HL-60 (cell line): ENCODE measurements at regions not wholly inside any gene's neighbourhood (a gene's known extent, or its start where the extent isn't known, plus 50 kb on each side); places are given as distances from the start of the nearest gene placed in this dataset.

Experiments used
- DNase-seq, 2 experiments: peaks; one replicate each; pipeline ENCODE4 v3.0.0-alpha.2; 2010 to 2020; ENCODE audit warnings: low read depth in 1 of 2, low spot score in 1 of 2
- H3K27ac ChIP-seq: fragments of 250-450 bp; sonication (Bioruptor Pico); replicated peaks from 2 replicates; pipeline ENCODE4 v1.5.1; 2020; ENCODE audit warnings: mild to moderate bottlenecking, moderate library complexity
- H3K27me3 ChIP-seq: fragments of 250-450 bp; sonication (Bioruptor Pico); 2 replicates; pipeline ENCODE4 v1.5.1; 2021; ENCODE audit warnings: mild to moderate bottlenecking, moderate library complexity; ENCODE audit not compliant: insufficient read depth, poor library complexity, severe bottlenecking
- H3K4me3 ChIP-seq: replicated peaks from 2 replicates; pipeline ENCODE4 v1.5.1; 2011; ENCODE audit warnings: mild to moderate bottlenecking, control low read depth, low read length; ENCODE audit not compliant: insufficient read depth
- GABPA ChIP-seq: IDR thresholded peaks from 2 replicates; pipeline ENCODE4 v1.6.1; 2012; ENCODE audit warnings: low read depth
- POLR2AphosphoS5 ChIP-seq: IDR thresholded peaks from 2 replicates; pipeline ENCODE4 v1.6.1; 2012; ENCODE audit warnings: low read depth
- SPI1 ChIP-seq: IDR thresholded peaks from 2 replicates; pipeline ENCODE4 v1.6.1; 2012; ENCODE audit warnings: low read depth, mild to moderate bottlenecking, borderline replicate concordance
- TF ChIP-seq, protein P1 (sequence below): IDR thresholded peaks from 2 replicates; pipeline ENCODE4 v1.6.1; 2012; ENCODE audit warnings: low read depth; ENCODE audit not compliant: insufficient replicate concordance
- TF ChIP-seq, protein P2 (sequence below): IDR thresholded peaks from one replicate; pipeline ENCODE4 v1.5.1; 2011; ENCODE audit warnings: low read length, control low read depth, inconsistent platforms; ENCODE audit not compliant: insufficient read depth

DNA sequence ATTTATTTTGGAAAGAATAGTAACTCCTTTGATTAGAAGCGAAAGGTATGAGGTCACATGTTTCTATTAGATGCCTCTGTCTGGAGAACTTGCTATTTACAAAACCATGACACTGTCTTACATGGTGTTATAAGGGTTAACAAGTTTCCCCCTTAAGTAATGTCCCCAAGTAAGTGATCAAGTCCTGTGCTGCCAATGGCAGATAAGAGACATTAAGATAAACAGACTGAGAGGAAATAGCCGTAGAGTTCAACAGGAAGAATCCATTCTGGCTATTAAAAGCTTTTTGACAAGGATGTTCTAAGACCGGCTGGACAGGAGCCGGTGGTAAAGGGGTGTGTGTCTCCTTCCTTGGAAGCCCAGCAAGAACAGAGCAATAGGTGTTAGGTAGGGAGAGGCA lies 257.5 kb downstream of the GADD45G start:
- H3K27me3 ChIP-seq, result peaks cover 3% of the 10 kb centered on the region
- H3K27ac ChIP-seq, result no peak overlapping the region
- TF ChIP-seq POLR2AphosphoS5 (no peak), SPI1 (no peak), GABPA (no peak)
- TF ChIP-seq, protein P1, sequence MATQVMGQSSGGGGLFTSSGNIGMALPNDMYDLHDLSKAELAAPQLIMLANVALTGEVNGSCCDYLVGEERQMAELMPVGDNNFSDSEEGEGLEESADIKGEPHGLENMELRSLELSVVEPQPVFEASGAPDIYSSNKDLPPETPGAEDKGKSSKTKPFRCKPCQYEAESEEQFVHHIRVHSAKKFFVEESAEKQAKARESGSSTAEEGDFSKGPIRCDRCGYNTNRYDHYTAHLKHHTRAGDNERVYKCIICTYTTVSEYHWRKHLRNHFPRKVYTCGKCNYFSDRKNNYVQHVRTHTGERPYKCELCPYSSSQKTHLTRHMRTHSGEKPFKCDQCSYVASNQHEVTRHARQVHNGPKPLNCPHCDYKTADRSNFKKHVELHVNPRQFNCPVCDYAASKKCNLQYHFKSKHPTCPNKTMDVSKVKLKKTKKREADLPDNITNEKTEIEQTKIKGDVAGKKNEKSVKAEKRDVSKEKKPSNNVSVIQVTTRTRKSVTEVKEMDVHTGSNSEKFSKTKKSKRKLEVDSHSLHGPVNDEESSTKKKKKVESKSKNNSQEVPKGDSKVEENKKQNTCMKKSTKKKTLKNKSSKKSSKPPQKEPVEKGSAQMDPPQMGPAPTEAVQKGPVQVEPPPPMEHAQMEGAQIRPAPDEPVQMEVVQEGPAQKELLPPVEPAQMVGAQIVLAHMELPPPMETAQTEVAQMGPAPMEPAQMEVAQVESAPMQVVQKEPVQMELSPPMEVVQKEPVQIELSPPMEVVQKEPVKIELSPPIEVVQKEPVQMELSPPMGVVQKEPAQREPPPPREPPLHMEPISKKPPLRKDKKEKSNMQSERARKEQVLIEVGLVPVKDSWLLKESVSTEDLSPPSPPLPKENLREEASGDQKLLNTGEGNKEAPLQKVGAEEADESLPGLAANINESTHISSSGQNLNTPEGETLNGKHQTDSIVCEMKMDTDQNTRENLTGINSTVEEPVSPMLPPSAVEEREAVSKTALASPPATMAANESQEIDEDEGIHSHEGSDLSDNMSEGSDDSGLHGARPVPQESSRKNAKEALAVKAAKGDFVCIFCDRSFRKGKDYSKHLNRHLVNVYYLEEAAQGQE, result no peak
- no peak for DNase-seq
- H3K4me3 ChIP-seq, result no peak overlapping the region

DNA sequence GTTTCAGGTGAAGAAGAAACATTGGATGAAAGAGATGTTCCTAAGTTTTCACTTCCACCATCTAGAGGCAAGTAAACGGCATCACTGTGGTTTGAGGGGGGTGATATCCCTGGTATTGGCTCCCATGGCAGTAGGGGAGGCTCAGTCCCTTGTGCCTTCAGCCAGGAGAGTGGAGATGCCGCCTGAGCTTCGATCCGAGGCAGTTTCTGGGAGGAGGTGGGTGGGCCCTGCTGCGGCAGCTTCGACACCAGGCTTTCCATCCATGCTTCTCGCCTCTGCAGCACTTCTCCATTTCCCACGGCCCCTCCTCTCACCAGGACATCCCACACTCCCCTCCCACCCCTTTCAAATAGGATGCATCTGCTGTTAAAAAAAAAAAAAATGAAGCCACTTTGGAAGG lies 258.3 kb downstream of the GADD45G start:
- H3K27ac ChIP-seq, result no peak overlapping the region
- H3K27me3 ChIP-seq, result peaks cover 3% of the 10 kb centered on the region
- no peak overlapping the region for H3K4me3 ChIP-seq
- TF ChIP-seq, protein P1, result no peak
- TF ChIP-seq SPI1, result no peak
- no peak for TF ChIP-seq POLR2AphosphoS5
- TF ChIP-seq, protein P2, sequence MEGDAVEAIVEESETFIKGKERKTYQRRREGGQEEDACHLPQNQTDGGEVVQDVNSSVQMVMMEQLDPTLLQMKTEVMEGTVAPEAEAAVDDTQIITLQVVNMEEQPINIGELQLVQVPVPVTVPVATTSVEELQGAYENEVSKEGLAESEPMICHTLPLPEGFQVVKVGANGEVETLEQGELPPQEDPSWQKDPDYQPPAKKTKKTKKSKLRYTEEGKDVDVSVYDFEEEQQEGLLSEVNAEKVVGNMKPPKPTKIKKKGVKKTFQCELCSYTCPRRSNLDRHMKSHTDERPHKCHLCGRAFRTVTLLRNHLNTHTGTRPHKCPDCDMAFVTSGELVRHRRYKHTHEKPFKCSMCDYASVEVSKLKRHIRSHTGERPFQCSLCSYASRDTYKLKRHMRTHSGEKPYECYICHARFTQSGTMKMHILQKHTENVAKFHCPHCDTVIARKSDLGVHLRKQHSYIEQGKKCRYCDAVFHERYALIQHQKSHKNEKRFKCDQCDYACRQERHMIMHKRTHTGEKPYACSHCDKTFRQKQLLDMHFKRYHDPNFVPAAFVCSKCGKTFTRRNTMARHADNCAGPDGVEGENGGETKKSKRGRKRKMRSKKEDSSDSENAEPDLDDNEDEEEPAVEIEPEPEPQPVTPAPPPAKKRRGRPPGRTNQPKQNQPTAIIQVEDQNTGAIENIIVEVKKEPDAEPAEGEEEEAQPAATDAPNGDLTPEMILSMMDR, result no peak
- no peak for TF ChIP-seq GABPA
- DNase-seq, result no peak

DNA sequence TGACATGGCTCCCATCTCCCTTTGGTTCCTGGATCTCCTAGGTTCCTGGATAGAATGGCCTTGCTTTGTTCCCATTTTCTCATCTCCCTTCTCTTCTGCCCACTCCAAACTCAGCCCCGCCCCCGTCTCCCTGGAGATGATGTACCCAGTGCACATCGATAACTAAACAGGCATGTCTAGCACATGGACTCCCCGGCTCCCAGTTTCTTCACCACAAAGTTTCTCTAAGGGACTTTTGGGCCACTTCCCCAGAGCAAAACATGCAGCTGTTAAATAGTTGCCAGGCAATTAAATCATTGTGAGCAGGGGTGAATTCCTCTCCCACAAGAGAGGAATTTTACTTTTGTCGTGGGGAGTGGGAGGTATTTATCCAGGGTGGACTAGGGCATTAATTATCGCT lies 259.0 kb downstream of the GADD45G start:
- no peak for TF ChIP-seq GABPA
- TF ChIP-seq, protein P1, result no peak
- TF ChIP-seq POLR2AphosphoS5, result no peak
- TF ChIP-seq, protein P2, result no peak
- TF ChIP-seq SPI1, result no peak
- DNase-seq, result no peak
- Histone ChIP-seq H3K27ac (no peak overlapping the region), H3K27me3 (no peaks in the 10 kb centered on the region), H3K4me3 (no peak overlapping the region)

DNA sequence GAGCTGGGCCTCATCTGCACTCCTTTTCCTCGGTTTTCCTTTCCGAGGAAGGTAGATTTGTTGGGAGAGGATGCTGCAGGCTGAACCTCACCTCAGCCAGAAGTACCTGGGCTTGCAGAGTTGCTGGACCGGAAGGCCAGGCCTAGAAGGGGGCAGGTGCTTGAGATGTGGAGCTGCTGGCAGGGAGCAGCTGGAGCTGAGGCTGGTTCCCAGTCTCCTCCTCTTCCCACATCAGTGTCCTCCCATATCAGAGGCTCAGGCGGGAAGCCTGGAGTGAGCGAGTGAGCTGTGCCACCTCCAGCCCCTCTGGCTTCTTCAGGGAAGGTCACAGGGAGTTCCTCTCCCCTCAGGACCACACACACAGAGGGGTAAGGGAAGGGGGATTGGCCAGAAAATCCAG lies 259.4 kb downstream of the GADD45G start:
- TF ChIP-seq GABPA, result no peak
- TF ChIP-seq, protein P1, result no peak
- no peak for TF ChIP-seq SPI1
- TF ChIP-seq, protein P2, result no peak
- TF ChIP-seq POLR2AphosphoS5, result no peak
- H3K4me3 ChIP-seq, result no peak overlapping the region
- no peak for DNase-seq
- H3K27me3 ChIP-seq, result no peaks in the 10 kb centered on the region
- H3K27ac ChIP-seq, result no peak overlapping the region
